ENCODE measurements at regions not wholly inside any gene's neighbourhood (a gene's known extent, or its start where the extent isn't known, plus 50 kb on each side); places are given as distances from the start of the nearest gene placed in this dataset.

DNA sequence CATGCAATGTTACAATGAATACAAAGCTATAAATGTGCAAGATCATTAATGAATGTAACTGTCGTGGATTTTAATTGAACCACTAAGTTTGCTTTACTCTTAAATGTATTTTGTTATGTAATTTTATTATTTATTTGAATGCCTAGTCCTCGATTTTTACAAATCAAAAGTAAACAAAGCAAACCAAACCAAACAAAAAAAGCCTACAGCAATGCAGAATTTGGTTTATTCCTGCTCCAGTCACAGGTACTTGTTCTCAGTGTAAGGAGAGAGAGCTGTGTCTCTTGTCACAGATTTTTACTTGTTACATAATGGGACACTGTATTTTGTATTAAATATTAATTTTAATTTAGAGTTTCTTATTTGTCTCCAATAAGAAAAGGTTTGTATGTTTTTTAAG, 584.3 kb upstream of the SLITRK6 start:
- FAIRE-seq, result no peak
- Histone ChIP-seq H3K9me3 (ENCODE audit: control insufficient read depth in 2 of 3, insufficient read depth in 1 of 3, low read length in 3 of 3) (no peaks in the 10 kb centered on the region), H3K27me3 (ENCODE audit: control insufficient read depth, insufficient read depth, low read length) (no peaks in the 10 kb centered on the region), H3K9ac (ENCODE audit: low read length in 3 of 3) (no peak overlapping the region), H3K36me3 (ENCODE audit: control insufficient read depth in 2 of 3, insufficient read depth in 3 of 3, low read length in 3 of 3) (no peaks in the 10 kb centered on the region), H3K4me3 (ENCODE audit: low read length in 3 of 3) (no peak overlapping the region), H3K4me1 (ENCODE audit: control insufficient read depth in 2 of 3, insufficient read depth in 2 of 3, low read depth in 1 of 3, low read length in 3 of 3) (no peaks in the 10 kb centered on the region), H3K27ac (ENCODE audit: low read depth in 2 of 2, low read length in 2 of 2) (no peak overlapping the region)
- no peak for TF ChIP-seq CTCF (IDR thresholded peaks at IDR 0.05; ENCODE audit: borderline replicate concordance, extremely low read depth, insufficient read depth)
- intact Hi-C loops (cut with DNase I), result no loop called here
- DNase-seq, result no peak

DNA sequence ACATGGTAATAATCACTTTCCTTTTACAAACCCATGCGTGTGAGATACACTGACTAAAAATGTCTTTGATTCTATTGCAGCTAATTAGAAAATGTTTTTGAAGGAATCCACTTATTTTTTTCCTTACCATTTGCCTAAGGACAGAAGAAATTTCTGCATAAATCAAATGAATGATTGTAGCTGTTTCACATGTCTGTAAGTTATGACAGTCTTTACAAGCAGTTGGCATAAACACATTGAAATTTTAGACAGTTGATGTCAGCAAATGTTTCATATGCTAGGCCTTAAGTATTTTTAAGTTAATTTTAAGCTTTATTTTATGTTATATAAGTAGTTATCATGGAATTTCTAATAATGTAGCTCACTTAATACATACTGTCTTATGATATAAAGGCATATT, 598.4 kb upstream of the SLITRK6 start:
- Histone ChIP-seq H3K36me3 (ENCODE audit: control insufficient read depth in 2 of 3, insufficient read depth in 3 of 3, low read length in 3 of 3) (no peaks in the 10 kb centered on the region), H3K9me3 (ENCODE audit: control insufficient read depth in 2 of 3, insufficient read depth in 1 of 3, low read length in 3 of 3) (no peaks in the 10 kb centered on the region), H3K27ac (ENCODE audit: low read depth in 2 of 2, low read length in 2 of 2) (no peak overlapping the region), H3K4me1 (ENCODE audit: control insufficient read depth in 2 of 3, insufficient read depth in 2 of 3, low read depth in 1 of 3, low read length in 3 of 3) (no peaks in the 10 kb centered on the region), H3K9ac (ENCODE audit: low read length in 3 of 3) (no peak overlapping the region), H3K4me3 (ENCODE audit: low read length in 3 of 3) (no peak overlapping the region), H3K27me3 (ENCODE audit: control insufficient read depth, insufficient read depth, low read length) (no peaks in the 10 kb centered on the region)
- intact Hi-C loops (cut with DNase I), result no loop called here
- FAIRE-seq (no peak), DNase-seq (no peak)
- no peak for TF ChIP-seq CTCF (IDR thresholded peaks at IDR 0.05; ENCODE audit: borderline replicate concordance, extremely low read depth, insufficient read depth)

- H3K9ac ChIP-seq (ENCODE audit: low read length in 3 of 3), result no peak overlapping the region
- no peaks in the 10 kb centered on the region for H3K36me3 ChIP-seq (ENCODE audit: control insufficient read depth in 2 of 3, insufficient read depth in 3 of 3, low read length in 3 of 3)
- H3K4me3 ChIP-seq (ENCODE audit: low read length in 3 of 3), result no peak overlapping the region
- DNase-seq (no peak), FAIRE-seq (no peak)
- no peaks in the 10 kb centered on the region for H3K9me3 ChIP-seq (ENCODE audit: control insufficient read depth in 2 of 3, insufficient read depth in 1 of 3, low read length in 3 of 3)
- no peak overlapping the region for H3K27ac ChIP-seq (ENCODE audit: low read depth in 2 of 2, low read length in 2 of 2)
- H3K27me3 ChIP-seq (ENCODE audit: control insufficient read depth, insufficient read depth, low read length), result no peaks in the 10 kb centered on the region
- intact Hi-C loops (cut with DNase I), result no loop called here
- H3K4me1 ChIP-seq (ENCODE audit: control insufficient read depth in 2 of 3, insufficient read depth in 2 of 3, low read depth in 1 of 3, low read length in 3 of 3), result no peaks in the 10 kb centered on the region
- TF ChIP-seq CTCF (IDR thresholded peaks at IDR 0.05; ENCODE audit: borderline replicate concordance, extremely low read depth, insufficient read depth), result no peak
Observed at GRCh38 chr13:86399572-86399971, 600.4 kb upstream of the SLITRK6 start.

GRCh38 chr13:86402500-86402899, 603.3 kb upstream of the SLITRK6 start:
- FAIRE-seq (no peak), DNase-seq (no peak)
- intact Hi-C loops (cut with DNase I), result no loop called here
- Histone ChIP-seq H3K36me3 (ENCODE audit: control insufficient read depth in 2 of 3, insufficient read depth in 3 of 3, low read length in 3 of 3) (no peaks in the 10 kb centered on the region), H3K27me3 (ENCODE audit: control insufficient read depth, insufficient read depth, low read length) (no peaks in the 10 kb centered on the region), H3K9me3 (ENCODE audit: control insufficient read depth in 2 of 3, insufficient read depth in 1 of 3, low read length in 3 of 3) (no peaks in the 10 kb centered on the region), H3K9ac (ENCODE audit: low read length in 3 of 3) (no peak overlapping the region), H3K4me1 (ENCODE audit: control insufficient read depth in 2 of 3, insufficient read depth in 2 of 3, low read depth in 1 of 3, low read length in 3 of 3) (no peaks in the 10 kb centered on the region), H3K4me3 (ENCODE audit: low read length in 3 of 3) (no peak overlapping the region), H3K27ac (ENCODE audit: low read depth in 2 of 2, low read length in 2 of 2) (no peak overlapping the region)
- TF ChIP-seq CTCF (IDR thresholded peaks at IDR 0.05; ENCODE audit: borderline replicate concordance, extremely low read depth, insufficient read depth), result no peak

Measured in kidney (tissue), 13 donors.